HG03139 (cell line): ENCODE measurements at regions not wholly inside any gene's neighbourhood (a gene's known extent, or its start where the extent isn't known, plus 50 kb on each side); places are given as distances from the start of the nearest gene placed in this dataset.
"Not testable (repeated sequence)": the region's sequence is repeated elsewhere in the genome, so short reads cannot be mapped to it uniquely, and the experiment has no call there.

Source experiments
- ATAC-seq: cut with Tn5 transposase; IDR thresholded peaks from one replicate; pipeline ENCODE4 v1.9.1; 2021; ENCODE audit not compliant: unreplicated experiment

DNA sequence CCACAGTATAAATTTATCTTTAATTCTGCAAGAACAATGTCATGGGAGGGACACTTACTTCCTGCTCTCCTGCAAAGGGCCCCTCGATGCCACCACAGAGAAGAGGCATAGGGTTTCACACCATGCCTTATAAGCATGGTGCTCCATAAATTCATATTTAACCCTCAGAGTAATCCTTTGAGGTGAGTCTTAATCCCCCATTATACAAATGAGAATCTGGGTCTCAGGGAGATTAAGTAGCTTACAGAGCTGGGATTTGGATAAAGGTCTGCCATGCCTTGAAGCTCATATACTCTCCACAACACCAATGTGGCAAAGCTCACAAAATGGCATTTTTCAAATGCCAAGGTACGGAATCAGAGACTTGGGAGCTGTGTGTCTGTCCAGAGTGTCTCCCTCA, 268.5 kb upstream of the CCL2 start:
- ATAC-seq, result no peak

- no peak for ATAC-seq
Observed at GRCh38 chr17:33987162-33987561, 267.9 kb upstream of the CCL2 start.

DNA sequence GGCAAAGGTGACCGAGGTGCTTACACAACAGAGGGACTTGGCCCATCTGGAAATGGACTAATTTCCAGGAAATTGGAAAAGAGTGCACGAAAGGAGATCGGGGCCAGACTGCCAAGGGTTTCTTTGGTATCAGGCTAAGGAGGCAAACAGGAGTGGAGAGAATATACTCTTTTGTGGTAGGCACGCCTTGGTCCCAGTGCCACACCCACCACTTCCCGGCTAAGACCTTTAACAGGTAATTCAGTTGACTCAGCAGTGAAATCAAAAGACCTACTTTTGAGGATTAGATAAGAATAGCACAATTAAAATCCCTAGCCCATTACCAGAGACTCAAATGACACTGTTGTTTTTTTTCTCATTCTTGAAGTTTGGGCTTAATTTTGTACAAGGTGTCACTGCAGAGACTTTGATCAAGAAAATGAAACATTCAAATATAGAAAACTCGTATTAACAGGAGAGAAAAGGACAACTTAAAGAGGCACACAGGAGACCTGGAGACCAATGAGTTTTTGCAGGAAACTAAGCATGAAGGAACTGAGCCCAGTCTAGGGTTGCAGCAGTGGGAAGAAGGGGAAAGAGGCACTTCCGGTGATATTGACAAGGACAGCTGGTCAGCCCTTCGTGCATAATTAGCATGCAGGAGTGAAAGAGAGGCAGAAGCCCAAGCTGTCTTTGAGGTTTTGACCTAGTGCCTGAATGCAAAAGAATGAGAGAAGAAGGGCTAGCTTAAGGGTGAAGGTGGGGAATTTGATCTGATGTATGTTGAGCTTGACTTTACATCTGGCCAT, 265.5 kb upstream of the CCL2 start:
- no peak for ATAC-seq

DNA sequence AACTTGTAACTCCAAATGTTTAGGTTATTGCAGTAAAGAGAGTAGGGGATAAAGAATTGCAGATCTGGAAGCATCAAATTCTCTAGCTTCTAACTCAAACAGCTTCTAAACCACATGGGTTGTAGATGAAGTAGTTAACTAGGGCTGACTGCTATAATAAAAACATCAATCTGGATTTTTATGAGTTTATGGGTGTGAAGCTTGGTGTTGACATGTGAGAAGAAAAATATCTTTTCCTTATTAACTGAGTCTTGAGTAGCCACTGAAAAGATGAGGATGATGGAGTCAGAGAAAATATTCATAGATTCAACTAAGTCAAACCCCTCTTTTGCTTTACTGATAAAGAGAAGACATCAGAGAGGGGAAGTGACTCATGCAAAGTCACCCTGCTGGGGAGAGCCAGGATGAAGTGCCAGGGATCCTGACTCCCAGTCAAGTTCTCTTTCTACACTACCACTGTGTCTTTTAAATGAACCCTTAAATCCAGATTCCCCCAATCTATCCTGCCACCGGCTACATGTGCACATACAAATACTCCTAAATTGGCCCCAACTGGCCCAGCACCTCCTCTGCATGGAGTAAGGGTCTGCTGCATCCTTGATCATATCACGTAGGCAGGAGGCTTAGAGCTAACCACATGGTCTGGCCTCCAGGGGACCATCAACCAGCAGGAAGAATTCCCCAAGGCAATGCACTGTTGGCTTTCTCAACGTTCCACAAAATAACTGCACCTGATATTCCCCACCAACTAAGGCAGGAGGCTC, 264.0 kb upstream of the CCL2 start:
- no peak for ATAC-seq

GRCh38 chr17:33992113-33992512, 263.0 kb upstream of the CCL2 start:
- no peak for ATAC-seq

DNA sequence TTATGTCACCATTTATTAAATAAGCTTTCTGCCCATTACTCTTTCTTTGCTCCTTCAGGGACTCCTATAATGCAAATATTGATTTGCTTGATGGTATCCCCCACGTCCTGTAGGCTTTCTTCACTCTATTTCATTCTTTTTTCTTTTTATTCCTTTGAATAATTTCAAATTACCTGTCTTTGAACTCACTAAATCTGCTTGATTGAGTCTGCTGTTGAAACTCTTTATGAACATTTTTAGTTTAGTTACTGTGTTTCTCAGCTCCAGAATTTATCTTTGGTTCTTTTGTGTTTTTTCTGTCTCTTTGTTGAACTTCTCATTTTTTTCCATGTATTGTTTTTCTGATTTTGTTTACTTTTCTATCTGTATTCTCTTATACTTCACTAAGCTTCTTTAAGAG, 254.4 kb upstream of the CCL2 start:
- ATAC-seq, result no peak

GRCh38 chr17:34001246-34001645, 253.8 kb upstream of the CCL2 start:
- no peak for ATAC-seq

DNA sequence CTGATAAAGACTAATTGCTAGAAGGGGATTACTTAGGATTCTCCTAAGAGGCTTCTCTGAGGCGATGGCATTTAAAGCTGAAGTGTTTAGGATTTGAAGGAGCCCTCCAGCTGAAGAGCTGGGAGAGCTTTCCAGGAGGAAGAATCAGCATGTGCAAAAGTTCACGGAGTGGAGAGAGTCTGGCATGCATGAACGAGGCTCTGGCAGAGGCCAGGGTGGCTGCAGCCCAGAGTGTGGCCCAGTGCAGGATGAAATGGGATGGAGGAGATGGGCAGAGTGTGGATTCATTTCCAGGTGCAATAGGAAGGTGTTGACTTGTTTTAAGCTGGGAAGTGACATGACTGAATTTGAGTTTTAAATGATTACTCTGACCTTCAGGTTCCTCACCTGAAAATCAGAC, 249.0 kb upstream of the CCL2 start:
- ATAC-seq, result no peak

DNA sequence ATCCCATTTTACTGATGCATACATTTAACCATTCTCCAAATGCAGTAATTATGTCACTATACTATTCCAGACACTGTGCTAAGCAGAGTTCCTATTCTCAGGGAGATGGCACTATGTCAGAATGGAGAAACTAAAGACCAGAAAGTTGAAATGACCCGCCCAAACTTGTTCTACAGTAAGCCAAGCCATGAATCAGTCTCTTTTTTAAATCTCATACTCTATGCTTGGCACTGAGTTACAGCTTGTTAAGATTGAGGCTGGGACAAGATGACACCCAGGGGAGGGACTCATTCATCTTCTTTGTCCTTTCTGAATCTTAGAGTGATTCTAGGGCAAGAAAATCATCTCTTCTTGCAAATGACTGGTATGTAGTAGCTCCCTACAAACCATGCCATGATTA, 247.0 kb upstream of the CCL2 start:
- no peak for ATAC-seq

DNA sequence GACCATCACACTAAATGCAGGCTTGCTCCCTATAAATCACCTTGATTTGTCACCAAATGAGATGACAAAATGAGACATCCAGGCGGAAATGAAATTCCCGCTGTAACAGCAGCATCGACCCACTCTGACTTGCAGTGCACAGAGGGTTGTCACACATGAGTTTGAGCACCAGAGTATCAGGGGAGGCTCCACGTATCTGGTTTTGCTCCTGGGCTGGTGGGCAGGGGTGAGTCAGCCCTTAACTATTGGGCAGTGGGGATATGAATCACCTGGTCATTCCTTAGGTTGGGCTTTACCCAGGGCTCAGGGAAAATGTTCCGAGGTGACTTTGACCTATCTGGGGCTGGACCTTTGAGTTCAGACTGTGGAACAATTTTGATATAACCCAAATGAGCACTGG, 245.2 kb upstream of the CCL2 start:
- ATAC-seq, result no peak

- no peak for ATAC-seq
Observed at GRCh38 chr17:34010534-34010933, 244.6 kb upstream of the CCL2 start.

GRCh38 chr17:34011599-34011998, 243.5 kb upstream of the CCL2 start:
- ATAC-seq, result no peak

- no peak for ATAC-seq
Observed at GRCh38 chr17:34012709-34013375, 242.2 kb upstream of the CCL2 start.

DNA sequence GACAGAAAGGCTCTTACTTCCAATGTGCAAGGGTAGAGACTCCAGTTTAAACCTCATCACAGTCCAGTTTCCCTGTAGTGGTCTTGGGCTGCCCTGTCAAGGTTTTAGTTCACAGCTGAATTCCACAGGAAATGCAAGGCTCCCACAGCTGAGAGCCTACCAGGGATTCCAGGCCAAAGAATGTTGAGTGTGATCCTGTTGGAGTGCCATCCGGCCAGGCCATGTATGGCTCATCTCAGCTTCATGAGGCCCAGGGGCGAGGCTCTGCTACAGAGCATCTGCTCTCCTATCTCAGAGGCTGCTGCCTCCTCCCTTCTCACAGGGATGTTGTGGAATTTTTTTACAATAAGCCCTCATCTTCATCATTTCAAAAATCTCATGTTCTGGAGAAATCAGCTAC, 239.8 kb upstream of the CCL2 start:
- no peak for ATAC-seq

DNA sequence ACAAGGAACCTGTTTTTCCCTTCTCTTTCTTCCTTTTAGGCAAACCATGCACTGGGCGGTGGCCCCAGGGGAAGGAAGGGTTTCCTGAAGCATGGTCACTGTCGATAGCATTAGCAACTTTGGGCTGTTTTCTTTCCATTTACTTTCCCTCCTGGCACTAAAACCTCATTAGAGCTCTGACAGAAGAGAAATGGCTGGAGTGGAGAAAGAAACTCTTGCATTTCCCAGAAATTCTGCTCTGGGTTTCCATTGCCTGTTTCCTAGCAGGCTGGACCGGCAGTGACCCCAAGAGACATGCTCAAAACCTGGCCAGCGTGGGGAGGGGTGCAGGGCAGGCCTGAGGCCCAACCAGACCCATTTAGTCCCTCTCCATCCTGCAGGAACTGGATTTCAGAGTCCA, 230.7 kb upstream of the CCL2 start:
- no peak for ATAC-seq

GRCh38 chr17:34024806-34025551, 230.1 kb upstream of the CCL2 start:
- no peak for ATAC-seq

- not testable (repeated sequence) for ATAC-seq
Observed at GRCh38 chr17:34030601-34031000, 224.5 kb upstream of the CCL2 start.

GRCh38 chr17:34032305-34032704, 222.8 kb upstream of the CCL2 start:
- not testable (repeated sequence) for ATAC-seq

- ATAC-seq, result not testable (repeated sequence)
Observed at GRCh38 chr17:34038786-34039185, 216.3 kb upstream of the CCL2 start.

DNA sequence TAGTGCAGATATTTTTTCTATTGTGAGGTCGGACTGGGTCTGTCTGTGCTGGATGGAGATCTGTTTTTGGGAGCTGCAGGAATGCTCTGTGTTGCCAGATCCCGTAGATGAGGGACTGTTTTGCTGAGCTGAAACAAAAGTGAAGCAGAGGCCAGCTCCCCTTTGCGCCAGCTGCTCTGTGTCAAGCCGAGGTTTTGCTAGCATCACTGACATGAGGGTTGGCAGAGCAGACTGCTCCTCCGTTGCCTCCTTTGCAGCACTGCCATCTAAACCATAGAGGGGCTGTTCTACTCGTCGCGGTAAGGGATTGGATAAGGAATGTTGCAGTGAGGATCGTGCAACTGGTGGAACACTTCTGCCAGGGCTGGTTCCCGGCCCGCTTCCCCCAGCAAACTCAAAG, 215.9 kb upstream of the CCL2 start:
- not testable (repeated sequence) for ATAC-seq
